RWPE1 (cell line): ENCODE measurements at regions not wholly inside any gene's neighbourhood (a gene's known extent, or its start where the extent isn't known, plus 50 kb on each side); places are given as distances from the start of the nearest gene placed in this dataset.

Source experiments
- CTCF ChIA-PET: fragments of 350-600 bp; sonication (Branson Sonifier 250); formaldehyde crosslinking; extraction: SDS; loops from one replicate; lab custom pipeline; 2021; lab: Yijun Ruan, JAX
- POLR2A ChIA-PET: fragments of 400-600 bp; formaldehyde crosslinking; extraction: SDS; loops from one replicate; lab custom pipeline; 2020; ENCODE audit warnings: antibody characterized with exemption; ENCODE audit not compliant: low non-redundant PET; lab: Yijun Ruan, JAX
- DNase-seq: peaks from one replicate; pipeline ENCODE4 v3.0.0; 2012; ENCODE audit warnings: low spot score
- H3K27ac ChIP-seq: fragments of 450-650 bp; 2 replicates; pipeline ENCODE4 v1.5.1; 2017
- CTCF ChIP-seq: fragments of 450-650 bp; conservative IDR thresholded peaks from 2 replicates; pipeline ENCODE4 v1.5.1; 2017; ENCODE audit warnings: low read depth, mild to moderate bottlenecking

GRCh38 chr13:111045170-111045569 is 69.9 kb upstream of the ARHGEF7 start:
- POLR2A ChIA-PET: no interaction called here
- TF ChIP-seq CTCF: no peak
- CTCF ChIA-PET: no interaction called here
- H3K27ac ChIP-seq: no peak overlapping the region
- DNase-seq: no peak

DNA sequence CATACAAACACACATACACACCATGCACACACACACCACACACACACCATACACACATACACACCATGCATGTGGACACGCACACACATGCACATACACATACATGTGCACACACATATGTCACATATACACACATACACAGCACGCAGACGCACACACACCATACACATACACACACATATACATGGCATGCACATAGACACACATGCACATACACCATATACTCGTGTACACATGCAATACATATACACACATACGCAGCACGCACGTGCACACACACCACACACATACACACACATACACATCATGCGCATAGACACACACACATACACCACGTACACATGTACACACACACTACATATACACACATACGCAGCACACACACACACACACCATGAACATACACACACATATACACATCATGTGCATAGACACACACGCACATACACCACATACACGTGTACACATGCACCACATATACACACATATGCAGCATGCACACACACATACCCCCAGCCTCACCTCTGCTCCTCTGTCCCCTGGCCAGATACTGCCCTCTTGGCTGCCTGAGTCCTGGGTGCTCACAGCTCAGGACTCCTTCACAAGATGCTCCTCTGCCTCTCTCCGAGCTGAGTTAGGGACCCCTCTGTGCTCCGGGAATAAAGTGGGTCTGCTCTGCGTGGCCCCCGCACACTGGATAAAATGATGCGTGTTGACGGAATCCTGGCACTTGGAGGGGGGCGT is 70.9 kb upstream of the ARHGEF7 start:
- POLR2A ChIA-PET: no interaction called here
- H3K27ac ChIP-seq: no peak overlapping the region
- no peak for DNase-seq
- TF ChIP-seq CTCF: no peak
- CTCF ChIA-PET: no interaction called here

DNA sequence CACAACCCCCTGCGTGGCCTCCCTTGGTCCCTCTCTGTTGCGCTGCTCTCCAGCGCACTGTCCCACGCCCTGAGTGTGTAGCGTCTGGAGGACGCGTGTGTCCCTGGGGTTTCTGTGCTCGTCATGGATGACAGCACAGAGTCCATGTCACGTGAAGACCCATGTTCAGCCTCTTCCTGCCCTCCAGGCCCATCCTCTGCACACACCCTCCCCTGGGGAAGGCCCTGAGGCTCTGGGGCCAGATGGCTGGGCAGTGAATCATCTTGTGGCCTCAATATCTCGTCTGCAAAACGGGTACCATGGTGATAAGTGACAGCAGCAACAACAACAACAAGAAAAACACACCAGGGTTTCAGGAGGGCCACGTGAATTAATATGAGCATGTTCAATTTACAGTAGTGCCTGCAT is 71.5 kb upstream of the ARHGEF7 start:
- POLR2A ChIA-PET: no interaction called here
- no peak for TF ChIP-seq CTCF
- DNase-seq: no peak
- no peak overlapping the region for H3K27ac ChIP-seq
- CTCF ChIA-PET: no interaction called here

DNA sequence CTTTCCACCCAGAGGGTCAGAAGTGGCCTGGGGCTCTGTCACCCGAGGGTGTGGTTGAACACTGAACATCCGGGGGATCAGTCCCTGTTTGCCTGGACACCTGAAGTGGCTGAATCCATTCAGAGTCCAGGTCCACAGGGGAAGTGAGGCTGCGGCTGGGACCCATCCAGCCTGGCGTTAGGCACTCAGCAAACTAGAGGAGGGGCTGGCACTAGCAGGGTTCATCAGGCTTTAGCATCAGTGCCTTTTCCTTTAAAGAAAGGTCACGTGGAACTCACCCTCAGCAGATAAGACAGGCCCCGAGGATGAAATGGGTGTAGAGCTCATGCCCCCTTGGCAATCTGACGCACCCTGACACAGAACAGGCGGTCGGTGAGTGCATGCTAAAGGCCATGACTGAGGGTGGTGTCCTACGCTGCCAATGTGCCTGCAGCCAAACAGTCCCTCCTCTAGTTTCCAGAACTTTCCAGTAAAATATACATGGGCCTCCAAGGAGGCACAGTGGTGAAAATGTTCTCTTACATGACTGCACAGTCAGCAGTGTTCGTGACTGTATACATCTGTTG is 72.4 kb upstream of the ARHGEF7 start:
- H3K27ac ChIP-seq: no peak overlapping the region
- DNase-seq: no peak
- no peak for TF ChIP-seq CTCF
- POLR2A ChIA-PET: no interaction called here
- CTCF ChIA-PET: no interaction called here

DNA sequence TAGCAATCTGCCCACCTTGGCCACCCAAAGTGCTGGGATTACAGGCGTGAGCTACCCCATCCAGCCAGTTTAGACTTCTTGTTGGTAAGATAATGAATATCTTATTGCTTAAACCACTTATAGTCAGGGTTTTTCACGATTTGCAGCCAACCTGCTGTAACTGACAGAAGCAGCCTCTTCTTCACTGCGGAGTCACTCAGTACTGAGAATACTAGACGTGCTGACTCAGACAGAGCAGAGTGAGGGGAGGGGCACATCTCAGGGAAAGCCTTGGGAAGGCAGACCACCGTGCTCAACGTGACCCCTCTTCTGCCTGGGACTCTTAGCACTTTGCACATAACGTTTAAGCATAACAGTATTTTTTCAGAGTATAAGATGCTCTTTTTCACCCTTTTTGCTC is 74.3 kb upstream of the ARHGEF7 start:
- no peak for TF ChIP-seq CTCF
- no peak for DNase-seq
- H3K27ac ChIP-seq: no peak overlapping the region
- POLR2A ChIA-PET: no interaction called here
- CTCF ChIA-PET: interaction anchor here (0.6 kb wide), 1 partner anchor 8 kb away, joined by 3 read pairs; no protein-coding TSS in a partner anchor

DNA sequence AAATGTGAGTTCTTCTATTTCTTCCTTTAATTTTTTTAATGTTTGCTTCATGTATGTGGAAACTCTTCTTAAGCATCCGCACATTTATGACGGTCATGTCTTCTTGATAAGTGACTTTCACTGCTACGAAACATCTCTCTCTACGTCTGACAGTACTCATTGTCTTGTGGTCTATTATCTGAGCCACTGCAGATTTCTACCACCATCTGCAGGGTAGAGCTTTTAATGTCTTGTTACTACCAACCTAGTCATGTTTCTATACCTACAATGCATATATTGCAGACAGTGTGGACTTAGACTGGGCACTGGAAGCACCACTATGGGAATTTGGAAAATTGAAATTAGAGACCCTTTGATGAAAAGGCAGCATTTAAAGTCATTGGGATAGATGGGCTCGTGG is 75.4 kb upstream of the ARHGEF7 start:
- no peak overlapping the region for H3K27ac ChIP-seq
- TF ChIP-seq CTCF: no peak
- DNase-seq: no peak
- CTCF ChIA-PET: no interaction called here
- POLR2A ChIA-PET: no interaction called here
